HG03457 (cell line): ENCODE measurements at regions not wholly inside any gene's neighbourhood (a gene's known extent, or its start where the extent isn't known, plus 50 kb on each side); places are given as distances from the start of the nearest gene placed in this dataset.

Source experiments
- ATAC-seq: cut with Tn5 transposase; IDR thresholded peaks from one replicate; pipeline ENCODE4 v1.9.1; 2021; ENCODE audit warnings: moderate number of reproducible peaks; ENCODE audit not compliant: unreplicated experiment

- ATAC-seq = no peak
Measured at GRCh38 chrX:51954592-51954991, 61.2 kb downstream of the MAGED1 start.

- ATAC-seq = peak; percentile 88
Measured at GRCh38 chrX:51955200-51955599, 61.8 kb downstream of the MAGED1 start.

- ATAC-seq = no peak
Measured at GRCh38 chrX:51956441-51956840, 63.0 kb downstream of the MAGED1 start.

GRCh38 chrX:51975360-51975759 lies 81.9 kb downstream of the MAGED1 start:
- ATAC-seq = no peak

GRCh38 chrX:51975811-51976210 lies 82.4 kb downstream of the MAGED1 start:
- no peak for ATAC-seq

- no peak for ATAC-seq
Measured at GRCh38 chrX:51976503-51976902, 83.1 kb downstream of the MAGED1 start.
